ENCODE measurements at regions not wholly inside any gene's neighbourhood (a gene's known extent, or its start where the extent isn't known, plus 50 kb on each side); places are given as distances from the start of the nearest gene placed in this dataset.
"Not testable (repeated sequence)": the region's sequence is repeated elsewhere in the genome, so short reads cannot be mapped to it uniquely, and the experiment has no call there.

GRCh38 chr5:91315701-91316100, 67.4 kb downstream of the ARRDC3 start:
- Histone ChIP-seq H3K4me3 (no peak overlapping the region), H3K4me1 (peaks cover 10% of the 10 kb centered on the region), H3K9me3 (no peaks in the 10 kb centered on the region), H3K27me3 (ENCODE audit: low read depth) (no peaks in the 10 kb centered on the region), H3K36me3 (replicated peaks) (no peaks in the 10 kb centered on the region)
- no peak for DNase-seq (ENCODE audit: low spot score in 2 of 2)
- in situ Hi-C loops (cut with MboI; ENCODE audit: low sequenced_read_pairs): no loop called here

GRCh38 chr5:91313757-91314673, 69.1 kb downstream of the ARRDC3 start:
- H3K4me1 ChIP-seq: peaks cover 10% of the 10 kb centered on the region
- no peak overlapping the region for H3K4me3 ChIP-seq
- in situ Hi-C loops (cut with MboI; ENCODE audit: low sequenced_read_pairs): no loop called here
- no peaks in the 10 kb centered on the region for H3K9me3 ChIP-seq
- no peaks in the 10 kb centered on the region for H3K36me3 ChIP-seq (replicated peaks)
- DNase-seq (ENCODE audit: low spot score in 2 of 2): peak in 1 of 2 experiments; percentile 42
- H3K27me3 ChIP-seq (ENCODE audit: low read depth): no peaks in the 10 kb centered on the region

GRCh38 chr5:91312698-91313097, 70.4 kb downstream of the ARRDC3 start:
- Histone ChIP-seq H3K27me3 (ENCODE audit: low read depth) (no peaks in the 10 kb centered on the region), H3K9me3 (no peaks in the 10 kb centered on the region), H3K4me3 (no peak overlapping the region), H3K4me1 (peaks cover 10% of the 10 kb centered on the region), H3K36me3 (replicated peaks) (no peaks in the 10 kb centered on the region)
- no peak for DNase-seq (ENCODE audit: low spot score in 2 of 2)
- in situ Hi-C loops (cut with MboI; ENCODE audit: low sequenced_read_pairs): no loop called here

- H3K9me3 ChIP-seq: no peaks in the 10 kb centered on the region
- no peaks in the 10 kb centered on the region for H3K36me3 ChIP-seq (replicated peaks)
- H3K4me1 ChIP-seq: peaks cover 10% of the 10 kb centered on the region
- H3K4me3 ChIP-seq: no peak overlapping the region
- H3K27me3 ChIP-seq (ENCODE audit: low read depth): no peaks in the 10 kb centered on the region
- in situ Hi-C loops (cut with MboI; ENCODE audit: low sequenced_read_pairs): no loop called here
- no peak for DNase-seq (ENCODE audit: low spot score in 2 of 2)
These were observed 71.2 kb downstream of the ARRDC3 start for GRCh38 chr5:91311697-91312501.

- H3K27me3 ChIP-seq (ENCODE audit: low read depth): no peaks in the 10 kb centered on the region
- in situ Hi-C loops (cut with MboI; ENCODE audit: low sequenced_read_pairs): no loop called here
- peaks cover 10% of the 10 kb centered on the region for H3K4me1 ChIP-seq
- H3K9me3 ChIP-seq: no peaks in the 10 kb centered on the region
- H3K36me3 ChIP-seq (replicated peaks): no peaks in the 10 kb centered on the region
- no peak overlapping the region for H3K4me3 ChIP-seq
- no peak for DNase-seq (ENCODE audit: low spot score in 2 of 2)
These were observed 71.9 kb downstream of the ARRDC3 start for GRCh38 chr5:91311168-91311696.

- in situ Hi-C loops (cut with MboI; ENCODE audit: low sequenced_read_pairs); H3K4me1 ChIP-seq; H3K27me3 ChIP-seq (ENCODE audit: low read depth); H3K9me3 ChIP-seq; H3K36me3 ChIP-seq (replicated peaks); H3K4me3 ChIP-seq; DNase-seq (ENCODE audit: low spot score in 2 of 2): not testable (repeated sequence)
These were observed 75.0 kb downstream of the ARRDC3 start for GRCh38 chr5:91308157-91308556.

- H3K4me1 ChIP-seq: no peaks in the 10 kb centered on the region
- H3K27me3 ChIP-seq (ENCODE audit: low read depth): no peaks in the 10 kb centered on the region
- no peak for DNase-seq (ENCODE audit: low spot score in 2 of 2)
- no peaks in the 10 kb centered on the region for H3K9me3 ChIP-seq
- in situ Hi-C loops (cut with MboI; ENCODE audit: low sequenced_read_pairs): no loop called here
- no peak overlapping the region for H3K4me3 ChIP-seq
- H3K36me3 ChIP-seq (replicated peaks): no peaks in the 10 kb centered on the region
These were observed 76.1 kb downstream of the ARRDC3 start for GRCh38 chr5:91307048-91307447.

- Histone ChIP-seq H3K36me3 (replicated peaks) (no peaks in the 10 kb centered on the region), H3K4me1 (no peaks in the 10 kb centered on the region), H3K9me3 (no peaks in the 10 kb centered on the region), H3K27me3 (ENCODE audit: low read depth) (no peaks in the 10 kb centered on the region), H3K4me3 (no peak overlapping the region)
- no peak for DNase-seq (ENCODE audit: low spot score in 2 of 2)
- in situ Hi-C loops (cut with MboI; ENCODE audit: low sequenced_read_pairs): no loop called here
These were observed 76.6 kb downstream of the ARRDC3 start for GRCh38 chr5:91306497-91306896.

GRCh38 chr5:91305640-91306039, 77.5 kb downstream of the ARRDC3 start:
- Histone ChIP-seq H3K27me3 (ENCODE audit: low read depth) (no peaks in the 10 kb centered on the region), H3K9me3 (no peaks in the 10 kb centered on the region), H3K36me3 (replicated peaks) (no peaks in the 10 kb centered on the region), H3K4me1 (no peaks in the 10 kb centered on the region), H3K4me3 (no peak overlapping the region)
- DNase-seq (ENCODE audit: low spot score in 2 of 2): no peak
- in situ Hi-C loops (cut with MboI; ENCODE audit: low sequenced_read_pairs): no loop called here

- H3K36me3 ChIP-seq (replicated peaks); H3K4me3 ChIP-seq; H3K4me1 ChIP-seq; H3K27me3 ChIP-seq (ENCODE audit: low read depth); DNase-seq (ENCODE audit: low spot score in 2 of 2); in situ Hi-C loops (cut with MboI; ENCODE audit: low sequenced_read_pairs); H3K9me3 ChIP-seq: not testable (repeated sequence)
These were observed 79.1 kb downstream of the ARRDC3 start for GRCh38 chr5:91304015-91304414.

GRCh38 chr5:91302958-91303357, 80.2 kb downstream of the ARRDC3 start:
- Histone ChIP-seq H3K27me3 (ENCODE audit: low read depth) (no peaks in the 10 kb centered on the region), H3K9me3 (no peaks in the 10 kb centered on the region), H3K36me3 (replicated peaks) (no peaks in the 10 kb centered on the region), H3K4me1 (no peaks in the 10 kb centered on the region), H3K4me3 (no peak overlapping the region)
- in situ Hi-C loops (cut with MboI; ENCODE audit: low sequenced_read_pairs): no loop called here
- no peak for DNase-seq (ENCODE audit: low spot score in 2 of 2)

GRCh38 chr5:91302305-91302704, 80.8 kb downstream of the ARRDC3 start:
- H3K9me3 ChIP-seq: no peaks in the 10 kb centered on the region
- in situ Hi-C loops (cut with MboI; ENCODE audit: low sequenced_read_pairs): no loop called here
- peak; percentile 12 to 23 for DNase-seq (ENCODE audit: low spot score in 2 of 2)
- no peaks in the 10 kb centered on the region for H3K36me3 ChIP-seq (replicated peaks)
- no peaks in the 10 kb centered on the region for H3K4me1 ChIP-seq
- H3K27me3 ChIP-seq (ENCODE audit: low read depth): no peaks in the 10 kb centered on the region
- no peak overlapping the region for H3K4me3 ChIP-seq

- H3K27me3 ChIP-seq (ENCODE audit: low read depth): no peaks in the 10 kb centered on the region
- DNase-seq (ENCODE audit: low spot score in 2 of 2): no peak
- in situ Hi-C loops (cut with MboI; ENCODE audit: low sequenced_read_pairs): no loop called here
These were observed 81.8 kb downstream of the ARRDC3 start for GRCh38 chr5:91301106-91301846.

More at GRCh38 chr5:91301106-91301846, 81.8 kb downstream of the ARRDC3 start:
- no peaks in the 10 kb centered on the region for H3K9me3 ChIP-seq
- H3K4me3 ChIP-seq: no peak overlapping the region
- no peaks in the 10 kb centered on the region for H3K36me3 ChIP-seq (replicated peaks)
- no peaks in the 10 kb centered on the region for H3K4me1 ChIP-seq
